ENCODE measurements at regions not wholly inside any gene's neighbourhood (a gene's known extent, or its start where the extent isn't known, plus 50 kb on each side); places are given as distances from the start of the nearest gene placed in this dataset.

DNA sequence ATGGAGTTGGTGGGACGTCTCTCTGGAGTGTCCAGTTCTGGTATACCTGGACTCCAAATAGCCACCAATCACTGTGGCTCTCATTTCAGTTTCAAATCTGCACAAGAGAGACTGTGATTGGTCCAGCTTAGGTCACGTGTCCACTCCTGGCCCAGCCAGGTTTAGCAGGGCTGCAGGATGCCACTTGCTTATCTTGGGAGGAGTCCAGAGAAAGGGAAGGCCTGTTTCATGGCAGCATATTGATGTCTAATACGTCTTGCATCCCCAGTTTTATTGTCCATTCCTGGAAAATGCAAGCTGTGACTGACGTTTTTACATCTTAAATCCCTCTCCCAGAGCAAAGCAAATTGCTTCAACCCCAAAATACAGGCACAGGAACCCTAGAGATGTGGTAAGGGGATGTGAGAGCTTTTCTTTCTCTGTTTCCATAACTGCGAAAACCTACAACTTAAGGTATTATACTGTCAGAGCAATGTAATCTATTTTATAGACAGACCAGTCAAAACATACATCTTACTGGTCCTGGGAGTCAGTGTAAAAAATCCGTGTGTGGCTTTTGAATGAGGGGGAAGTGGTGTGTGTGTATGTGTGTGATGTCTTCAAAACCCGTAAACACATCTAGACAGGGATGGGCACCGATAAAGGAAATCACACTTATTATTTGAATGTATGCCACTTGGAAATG lies 274.4 kb downstream of the TLE3 start:
- TF ChIP-seq, protein P1, sequence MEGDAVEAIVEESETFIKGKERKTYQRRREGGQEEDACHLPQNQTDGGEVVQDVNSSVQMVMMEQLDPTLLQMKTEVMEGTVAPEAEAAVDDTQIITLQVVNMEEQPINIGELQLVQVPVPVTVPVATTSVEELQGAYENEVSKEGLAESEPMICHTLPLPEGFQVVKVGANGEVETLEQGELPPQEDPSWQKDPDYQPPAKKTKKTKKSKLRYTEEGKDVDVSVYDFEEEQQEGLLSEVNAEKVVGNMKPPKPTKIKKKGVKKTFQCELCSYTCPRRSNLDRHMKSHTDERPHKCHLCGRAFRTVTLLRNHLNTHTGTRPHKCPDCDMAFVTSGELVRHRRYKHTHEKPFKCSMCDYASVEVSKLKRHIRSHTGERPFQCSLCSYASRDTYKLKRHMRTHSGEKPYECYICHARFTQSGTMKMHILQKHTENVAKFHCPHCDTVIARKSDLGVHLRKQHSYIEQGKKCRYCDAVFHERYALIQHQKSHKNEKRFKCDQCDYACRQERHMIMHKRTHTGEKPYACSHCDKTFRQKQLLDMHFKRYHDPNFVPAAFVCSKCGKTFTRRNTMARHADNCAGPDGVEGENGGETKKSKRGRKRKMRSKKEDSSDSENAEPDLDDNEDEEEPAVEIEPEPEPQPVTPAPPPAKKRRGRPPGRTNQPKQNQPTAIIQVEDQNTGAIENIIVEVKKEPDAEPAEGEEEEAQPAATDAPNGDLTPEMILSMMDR (IDR thresholded peaks at IDR 0.05; ENCODE audit: unreplicated experiment), result no peak
- Mint-ChIP-seq H3K9me3 (ENCODE audit: low read depth, unreplicated experiment) (no peaks in the 10 kb centered on the region), H3K4me1 (ENCODE audit: low read depth, unreplicated experiment) (no peaks in the 10 kb centered on the region), H3K36me3 (ENCODE audit: insufficient read depth, unreplicated experiment) (peaks cover 3% of the 10 kb centered on the region), H3K27ac (ENCODE audit: unreplicated experiment) (no peak overlapping the region), H3K4me3 (ENCODE audit: low read depth, unreplicated experiment) (no peak overlapping the region), H3K27me3 (ENCODE audit: unreplicated experiment) (peaks cover 99% of the 10 kb centered on the region)
- no TSS peak for BruUV-seq (replicated peaks)
- peak; percentile 14 for DNase-seq
- CTCF ChIA-PET, result no interaction called here
- intact Hi-C loops (cut with micrococcal nuclease; ENCODE audit: unreplicated experiment), result no loop called here

GRCh38 chr15:69824075-69824876 lies 273.4 kb downstream of the TLE3 start:
- Mint-ChIP-seq H3K4me1 (ENCODE audit: low read depth, unreplicated experiment) (no peaks in the 10 kb centered on the region), H3K36me3 (ENCODE audit: insufficient read depth, unreplicated experiment) (peaks cover 3% of the 10 kb centered on the region), H3K9me3 (ENCODE audit: low read depth, unreplicated experiment) (no peaks in the 10 kb centered on the region), H3K27me3 (ENCODE audit: unreplicated experiment) (peaks cover 99% of the 10 kb centered on the region), H3K4me3 (ENCODE audit: low read depth, unreplicated experiment) (no peak overlapping the region), H3K27ac (ENCODE audit: unreplicated experiment) (no peak overlapping the region)
- CTCF ChIA-PET, result no interaction called here
- intact Hi-C loops (cut with micrococcal nuclease; ENCODE audit: unreplicated experiment), result no loop called here
- BruUV-seq (replicated peaks), result no TSS peak
- TF ChIP-seq, protein P1 (IDR thresholded peaks at IDR 0.05; ENCODE audit: unreplicated experiment), result no peak
- no peak for DNase-seq

DNA sequence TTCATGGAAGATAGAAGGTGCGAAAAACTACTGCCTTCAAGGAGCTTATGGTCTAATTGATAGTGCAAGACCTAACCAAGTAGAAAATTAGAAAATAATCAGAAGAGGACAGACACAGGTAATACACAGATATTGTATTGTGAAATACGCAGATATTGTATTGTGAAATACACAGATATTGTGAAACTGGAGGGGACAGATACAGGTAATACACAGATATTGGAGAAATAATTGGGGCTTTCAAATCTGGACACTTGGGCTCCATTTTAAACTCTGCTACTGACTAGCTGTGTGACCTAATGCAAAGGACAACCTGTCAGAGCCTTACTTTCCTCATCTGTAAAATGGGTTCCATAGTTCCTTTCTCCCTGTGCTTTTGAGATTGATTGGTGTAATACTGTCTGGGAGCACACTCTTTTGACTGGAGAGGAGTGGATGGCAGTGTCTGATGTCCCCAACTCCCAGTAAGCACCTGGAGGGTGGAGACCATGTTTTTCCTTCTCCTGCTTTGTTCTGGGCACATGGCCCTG lies 272.8 kb downstream of the TLE3 start:
- H3K36me3 Mint-ChIP-seq (ENCODE audit: insufficient read depth, unreplicated experiment), result peaks cover 3% of the 10 kb centered on the region
- H3K27ac Mint-ChIP-seq (ENCODE audit: unreplicated experiment), result no peak overlapping the region
- H3K9me3 Mint-ChIP-seq (ENCODE audit: low read depth, unreplicated experiment), result no peaks in the 10 kb centered on the region
- intact Hi-C loops (cut with micrococcal nuclease; ENCODE audit: unreplicated experiment), result no loop called here
- TF ChIP-seq, protein P1 (IDR thresholded peaks at IDR 0.05; ENCODE audit: unreplicated experiment), result no peak
- H3K4me1 Mint-ChIP-seq (ENCODE audit: low read depth, unreplicated experiment), result no peaks in the 10 kb centered on the region
- no TSS peak for BruUV-seq (replicated peaks)
- CTCF ChIA-PET, result no interaction called here
- peaks cover 99% of the 10 kb centered on the region for H3K27me3 Mint-ChIP-seq (ENCODE audit: unreplicated experiment)
- DNase-seq, result no peak
- H3K4me3 Mint-ChIP-seq (ENCODE audit: low read depth, unreplicated experiment), result no peak overlapping the region

GRCh38 chr15:69825941-69826818 lies 271.5 kb downstream of the TLE3 start:
- no peaks in the 10 kb centered on the region for H3K9me3 Mint-ChIP-seq (ENCODE audit: low read depth, unreplicated experiment)
- intact Hi-C loops (cut with micrococcal nuclease; ENCODE audit: unreplicated experiment), result no loop called here
- TF ChIP-seq, protein P1 (IDR thresholded peaks at IDR 0.05; ENCODE audit: unreplicated experiment), result no peak
- H3K36me3 Mint-ChIP-seq (ENCODE audit: insufficient read depth, unreplicated experiment), result peaks cover 3% of the 10 kb centered on the region
- no peak for DNase-seq
- H3K4me1 Mint-ChIP-seq (ENCODE audit: low read depth, unreplicated experiment), result no peaks in the 10 kb centered on the region
- no peak overlapping the region for H3K27ac Mint-ChIP-seq (ENCODE audit: unreplicated experiment)
- peaks cover 92% of the 10 kb centered on the region for H3K27me3 Mint-ChIP-seq (ENCODE audit: unreplicated experiment)
- BruUV-seq (replicated peaks), result no TSS peak
- no peak overlapping the region for H3K4me3 Mint-ChIP-seq (ENCODE audit: low read depth, unreplicated experiment)
- CTCF ChIA-PET, result no interaction called here

Data from Calu3 (cell line).